Astrocyte (in vitro differentiated cells and primary cell): ENCODE measurements at regions not wholly inside any gene's neighbourhood (a gene's known extent, or its start where the extent isn't known, plus 50 kb on each side); places are given as distances from the start of the nearest gene placed in this dataset.

ENCODE experiments used
- DNase-seq: peaks from one replicate; pipeline ENCODE4 v3.0.0-alpha.2; 2010; ENCODE audit warnings: low read depth
- FAIRE-seq: peaks from 2 replicates; lab custom pipeline; 2011; peaks lifted over from hg19 to GRCh38; lab: Jason Lieb, UNC
- H2AFZ ChIP-seq: 2 replicates; pipeline ENCODE4 v1.6.0; 2012; ENCODE audit warnings: low read depth, low read length, inconsistent platforms
- H3K27ac ChIP-seq: 2 replicates; pipeline ENCODE4 v1.5.1; 2011; ENCODE audit warnings: low read depth, low read length, inconsistent platforms
- H3K27me3 ChIP-seq: 2 replicates; pipeline ENCODE4 v1.6.0; 2011; ENCODE audit warnings: low read length, inconsistent platforms; ENCODE audit not compliant: insufficient read depth
- H3K36me3 ChIP-seq: 2 replicates; pipeline ENCODE4 v1.5.1; 2011; ENCODE audit warnings: low read length, inconsistent platforms; ENCODE audit not compliant: insufficient read depth
- H3K4me1 ChIP-seq: 2 replicates; pipeline ENCODE4 v1.5.1; 2011; ENCODE audit warnings: low read length, inconsistent platforms; ENCODE audit not compliant: insufficient read depth
- H3K4me2 ChIP-seq: 2 replicates; pipeline ENCODE4 v1.6.0; 2012; ENCODE audit warnings: low read length, inconsistent platforms
- H3K4me3 ChIP-seq: 2 replicates; pipeline ENCODE4 v1.5.1; 2011; ENCODE audit warnings: low read depth, mild to moderate bottlenecking, low read length, inconsistent platforms; ENCODE audit not compliant: insufficient read depth
- H3K79me2 ChIP-seq: 2 replicates; pipeline ENCODE4 v1.6.0; 2012; ENCODE audit warnings: mild to moderate bottlenecking, low read length, inconsistent platforms; ENCODE audit not compliant: insufficient read depth
- H3K9ac ChIP-seq: 2 replicates; pipeline ENCODE4 v1.6.0; 2012; ENCODE audit warnings: mild to moderate bottlenecking, low read length, inconsistent platforms
- H3K9me3 ChIP-seq: 2 replicates; pipeline ENCODE4 v1.5.1; 2012; ENCODE audit warnings: low read depth, mild to moderate bottlenecking, low read length, inconsistent platforms; ENCODE audit not compliant: insufficient read depth
- H4K20me1 ChIP-seq: 2 replicates; pipeline ENCODE4 v1.6.0; 2012; ENCODE audit warnings: low read length, inconsistent platforms; ENCODE audit not compliant: insufficient read depth
- H3K27ac Mint-ChIP-seq: one replicate; pipeline ENCODE4 v1.8.0; 2021; ENCODE audit warnings: mild to moderate bottlenecking, mixed read lengths; ENCODE audit not compliant: unreplicated experiment
- H3K27me3 Mint-ChIP-seq: one replicate; pipeline ENCODE4 v1.8.0; 2021; ENCODE audit warnings: low read depth, mixed read lengths; ENCODE audit not compliant: unreplicated experiment
- H3K36me3 Mint-ChIP-seq: one replicate; pipeline ENCODE4 v1.8.0; 2021; ENCODE audit warnings: low read depth, mixed read lengths; ENCODE audit not compliant: unreplicated experiment
- H3K4me1 Mint-ChIP-seq: one replicate; pipeline ENCODE4 v1.8.0; 2021; ENCODE audit warnings: low read depth, mixed read lengths; ENCODE audit not compliant: unreplicated experiment
- H3K4me3 Mint-ChIP-seq: one replicate; pipeline ENCODE4 v1.8.0; 2021; ENCODE audit warnings: mild to moderate bottlenecking, moderate library complexity, mixed read lengths; ENCODE audit not compliant: unreplicated experiment
- H3K9me3 Mint-ChIP-seq: one replicate; pipeline ENCODE4 v1.8.0; 2021; ENCODE audit warnings: mild to moderate bottlenecking, mixed read lengths; ENCODE audit not compliant: unreplicated experiment
- EZH2 ChIP-seq: IDR thresholded peaks from 2 replicates; pipeline ENCODE4 v1.6.1; 2012; ENCODE audit warnings: mild to moderate bottlenecking, low read length, inconsistent platforms; ENCODE audit not compliant: insufficient read depth
- TF ChIP-seq, protein P1 (sequence below): IDR thresholded peaks from 2 replicates; pipeline ENCODE4 v1.5.1; 2011; ENCODE audit warnings: low read depth, mild to moderate bottlenecking, inconsistent platforms, low read length, moderate library complexity; ENCODE audit not compliant: insufficient read depth

DNA sequence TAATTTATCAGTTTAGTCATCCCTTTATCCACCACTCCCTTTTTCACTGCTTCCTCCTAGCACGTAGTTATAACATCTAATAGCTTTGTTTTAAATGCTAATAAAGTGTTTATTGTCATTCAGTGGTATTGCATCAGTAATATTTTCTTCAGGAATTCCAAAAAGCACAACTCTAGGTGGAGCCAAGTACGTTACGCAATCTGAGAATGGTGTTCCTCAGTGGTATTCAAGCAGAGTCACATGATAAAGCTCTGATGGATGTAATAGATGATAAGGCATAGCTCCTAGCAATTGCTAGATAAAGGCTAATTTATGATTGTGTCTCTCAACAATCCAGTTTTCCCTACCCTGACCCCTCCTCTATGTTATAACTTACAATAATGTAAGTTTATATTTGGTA is 494.6 kb upstream of the ADGRL4 start:
- Histone ChIP-seq H2AFZ (no peak overlapping the region), H3K36me3 (no peaks in the 10 kb centered on the region), H3K9ac (no peak overlapping the region), H3K27ac (no peak overlapping the region), H3K27me3 (no peaks in the 10 kb centered on the region), H3K4me2 (no peak overlapping the region), H4K20me1 (no peaks in the 10 kb centered on the region), H3K79me2 (no peaks in the 10 kb centered on the region), H3K4me1 (no peaks in the 10 kb centered on the region), H3K9me3 (no peaks in the 10 kb centered on the region), H3K4me3 (no peak overlapping the region)
- H3K27ac Mint-ChIP-seq: no peak overlapping the region
- H3K36me3 Mint-ChIP-seq: no peaks in the 10 kb centered on the region
- no peaks in the 10 kb centered on the region for H3K9me3 Mint-ChIP-seq
- DNase-seq (peak; percentile 2), FAIRE-seq (no peak)
- TF ChIP-seq EZH2: no peak
- TF ChIP-seq, protein P1, sequence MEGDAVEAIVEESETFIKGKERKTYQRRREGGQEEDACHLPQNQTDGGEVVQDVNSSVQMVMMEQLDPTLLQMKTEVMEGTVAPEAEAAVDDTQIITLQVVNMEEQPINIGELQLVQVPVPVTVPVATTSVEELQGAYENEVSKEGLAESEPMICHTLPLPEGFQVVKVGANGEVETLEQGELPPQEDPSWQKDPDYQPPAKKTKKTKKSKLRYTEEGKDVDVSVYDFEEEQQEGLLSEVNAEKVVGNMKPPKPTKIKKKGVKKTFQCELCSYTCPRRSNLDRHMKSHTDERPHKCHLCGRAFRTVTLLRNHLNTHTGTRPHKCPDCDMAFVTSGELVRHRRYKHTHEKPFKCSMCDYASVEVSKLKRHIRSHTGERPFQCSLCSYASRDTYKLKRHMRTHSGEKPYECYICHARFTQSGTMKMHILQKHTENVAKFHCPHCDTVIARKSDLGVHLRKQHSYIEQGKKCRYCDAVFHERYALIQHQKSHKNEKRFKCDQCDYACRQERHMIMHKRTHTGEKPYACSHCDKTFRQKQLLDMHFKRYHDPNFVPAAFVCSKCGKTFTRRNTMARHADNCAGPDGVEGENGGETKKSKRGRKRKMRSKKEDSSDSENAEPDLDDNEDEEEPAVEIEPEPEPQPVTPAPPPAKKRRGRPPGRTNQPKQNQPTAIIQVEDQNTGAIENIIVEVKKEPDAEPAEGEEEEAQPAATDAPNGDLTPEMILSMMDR: no peak
- H3K4me3 Mint-ChIP-seq: no peak overlapping the region
- no peaks in the 10 kb centered on the region for H3K4me1 Mint-ChIP-seq
- H3K27me3 Mint-ChIP-seq: no peaks in the 10 kb centered on the region

DNA sequence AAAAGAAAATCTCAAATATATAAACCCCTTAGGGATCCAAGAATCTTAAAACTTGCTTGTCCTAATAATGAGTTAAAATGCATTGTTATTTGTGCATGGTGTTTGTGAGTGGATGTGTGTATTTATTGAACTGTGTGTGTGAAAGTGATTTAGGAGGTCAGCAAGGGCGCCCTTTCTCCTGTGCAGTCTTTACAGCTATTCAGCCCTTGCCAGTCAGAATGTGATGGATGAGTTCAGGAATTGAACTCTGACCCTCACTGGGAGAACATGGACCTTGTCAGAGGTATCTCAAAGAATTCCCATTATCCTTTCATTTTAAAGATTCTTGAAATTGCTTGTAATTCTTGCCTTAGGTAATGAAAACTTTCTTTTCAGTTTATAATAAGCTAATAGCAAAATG is 493.0 kb upstream of the ADGRL4 start:
- Histone ChIP-seq H3K9me3 (no peaks in the 10 kb centered on the region), H3K27ac (no peak overlapping the region), H3K4me1 (no peaks in the 10 kb centered on the region), H3K4me2 (no peak overlapping the region), H3K36me3 (no peaks in the 10 kb centered on the region), H3K79me2 (no peaks in the 10 kb centered on the region), H3K27me3 (no peaks in the 10 kb centered on the region), H2AFZ (no peak overlapping the region), H3K4me3 (no peak overlapping the region), H4K20me1 (no peaks in the 10 kb centered on the region), H3K9ac (no peak overlapping the region)
- Mint-ChIP-seq H3K4me3 (no peak overlapping the region), H3K9me3 (no peaks in the 10 kb centered on the region), H3K27ac (no peak overlapping the region), H3K27me3 (no peaks in the 10 kb centered on the region), H3K4me1 (no peaks in the 10 kb centered on the region), H3K36me3 (no peaks in the 10 kb centered on the region)
- DNase-seq: no peak
- TF ChIP-seq, protein P1: no peak
- no peak for TF ChIP-seq EZH2
- no peak for FAIRE-seq

DNA sequence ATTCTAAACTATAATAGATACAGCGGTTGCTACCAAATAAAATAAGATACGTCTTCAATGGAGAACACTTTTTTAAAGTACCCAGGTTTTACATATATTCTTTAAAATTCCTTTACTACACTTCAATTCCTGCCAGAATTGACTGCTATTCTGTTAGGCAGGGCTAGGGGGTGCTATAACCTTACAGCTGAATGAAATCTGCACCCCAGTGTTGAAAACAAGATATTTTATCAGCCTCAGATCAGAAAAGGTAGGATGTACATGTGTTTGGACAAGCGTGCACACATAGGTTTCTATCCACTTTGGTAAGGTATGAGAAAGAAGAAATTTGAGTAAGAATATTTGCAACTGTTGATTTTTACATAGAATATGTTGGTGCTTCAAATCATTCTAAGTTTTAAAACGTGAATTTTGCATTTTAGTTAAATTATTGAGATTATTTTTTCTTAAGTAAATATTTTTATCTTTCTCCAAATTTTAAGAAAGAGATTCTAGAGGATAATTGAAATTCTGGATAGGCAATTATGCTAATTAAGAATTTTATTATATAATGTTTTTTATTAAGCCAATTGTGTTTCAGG is 490.8 kb upstream of the ADGRL4 start:
- Mint-ChIP-seq H3K27me3 (peaks cover 2% of the 10 kb centered on the region), H3K4me1 (no peaks in the 10 kb centered on the region), H3K4me3 (no peak overlapping the region), H3K36me3 (no peaks in the 10 kb centered on the region), H3K9me3 (no peaks in the 10 kb centered on the region), H3K27ac (no peak overlapping the region)
- H3K27ac ChIP-seq: no peak overlapping the region
- no peaks in the 10 kb centered on the region for H3K9me3 ChIP-seq
- H3K79me2 ChIP-seq: no peaks in the 10 kb centered on the region
- H3K36me3 ChIP-seq: no peaks in the 10 kb centered on the region
- peak; percentile 13 for FAIRE-seq
- no peaks in the 10 kb centered on the region for H3K27me3 ChIP-seq
- TF ChIP-seq, protein P1: peak; percentile 98
- TF ChIP-seq EZH2: no peak
- H3K4me2 ChIP-seq: no peak overlapping the region
- H4K20me1 ChIP-seq: no peaks in the 10 kb centered on the region
- H3K9ac ChIP-seq: no peak overlapping the region
- no peaks in the 10 kb centered on the region for H3K4me1 ChIP-seq
- DNase-seq: peak; percentile 18
- no peak overlapping the region for H3K4me3 ChIP-seq
- H2AFZ ChIP-seq: no peak overlapping the region
